Large intestine (tissue), 3 donors: ENCODE measurements at regions not wholly inside any gene's neighbourhood (a gene's known extent, or its start where the extent isn't known, plus 50 kb on each side); places are given as distances from the start of the nearest gene placed in this dataset.
"Not testable (repeated sequence)": the region's sequence is repeated elsewhere in the genome, so short reads cannot be mapped to it uniquely, and the experiment has no call there.

Experiments used
- DNase-seq, 2 donors: peaks; one replicate each; pipeline versions ENCODE4 v3.0.0 to v3.0.0-alpha.2; 2013
- H3K27ac ChIP-seq: one replicate; pipeline ENCODE4 v1.5.1; 2013; ENCODE audit warnings: low read length
- H3K27me3 ChIP-seq: 2 replicates; pipeline ENCODE4 v1.6.1; 2013; ENCODE audit warnings: low read length; ENCODE audit not compliant: control insufficient read depth, insufficient read depth
- H3K36me3 ChIP-seq: 2 replicates; pipeline ENCODE4 v1.6.1; 2013; ENCODE audit warnings: low read length; ENCODE audit not compliant: control insufficient read depth, insufficient read depth
- H3K4me1 ChIP-seq: one replicate; pipeline ENCODE4 v1.6.1; 2013; ENCODE audit warnings: low read length; ENCODE audit not compliant: control insufficient read depth, insufficient read depth
- H3K4me3 ChIP-seq: one replicate; pipeline ENCODE4 v1.5.1; 2013; ENCODE audit warnings: low read length
- H3K9me3 ChIP-seq: one replicate; pipeline ENCODE4 v1.6.1; 2013; ENCODE audit warnings: mild to moderate bottlenecking, low read depth, low read length, moderate library complexity; ENCODE audit not compliant: control insufficient read depth
- WGBS: methylation state at CpG from one replicate; pipeline ENCODE4 v1.1.5; 2013; ENCODE audit warnings: low lambda C conversion rate; ENCODE audit not compliant: insufficient coverage; 5-methylcytosine and 5-hydroxymethylcytosine counted together

GRCh38 chr2:131828633-131829455, 301.2 kb downstream of the CCDC74A start:
- no CpG with 5 or more reads among the region's 72 CpGs for WGBS
- not testable (repeated sequence) for H3K36me3 ChIP-seq, H3K27me3 ChIP-seq, H3K27ac ChIP-seq, H3K4me1 ChIP-seq, H3K4me3 ChIP-seq, DNase-seq
- H3K9me3 ChIP-seq = peaks cover 25% of the 10 kb centered on the region

GRCh38 chr2:131829456-131830241, 302.0 kb downstream of the CCDC74A start:
- H3K27me3 ChIP-seq, H3K27ac ChIP-seq, H3K4me3 ChIP-seq, DNase-seq, H3K36me3 ChIP-seq, H3K4me1 ChIP-seq: not testable (repeated sequence)
- WGBS = no CpG with 5 or more reads among the region's 101 CpGs
- H3K9me3 ChIP-seq = peaks cover 25% of the 10 kb centered on the region

DNA sequence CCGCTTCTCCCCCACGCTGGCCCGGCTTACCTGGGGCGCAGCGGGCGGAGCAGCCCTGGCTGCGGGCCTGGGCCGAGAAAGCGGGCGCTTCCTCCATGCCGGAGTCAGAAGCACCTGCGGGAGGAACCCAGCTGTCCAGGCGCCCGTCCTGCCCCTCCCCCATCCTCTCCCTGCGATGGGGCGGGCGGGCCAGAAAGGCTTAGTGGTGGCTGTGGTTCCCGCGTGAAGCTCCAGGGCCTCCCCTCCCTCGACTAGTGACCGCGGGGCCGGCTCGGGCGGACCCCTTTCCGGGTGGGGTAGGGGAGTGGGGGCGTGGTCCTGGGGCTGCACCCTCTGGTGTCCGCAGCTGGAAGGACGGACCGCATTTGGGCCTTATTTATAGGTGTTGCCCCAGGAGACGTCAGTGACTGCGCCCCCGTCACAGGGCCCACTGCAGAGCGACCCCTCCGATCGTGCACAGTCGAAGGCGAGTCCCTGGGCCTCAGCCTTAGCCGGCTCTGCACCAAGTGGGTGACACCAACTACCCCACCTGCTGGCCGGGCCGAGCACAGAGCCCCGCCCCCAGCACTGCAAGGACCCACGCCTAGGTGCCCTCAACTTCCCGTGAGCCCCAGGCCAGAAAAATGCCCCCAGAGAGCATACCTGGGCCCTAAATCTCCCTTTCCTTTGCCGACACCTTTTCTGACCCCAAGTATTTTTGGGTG, 302.7 kb downstream of the CCDC74A start:
- H3K36me3 ChIP-seq, H3K27me3 ChIP-seq, H3K4me1 ChIP-seq, H3K27ac ChIP-seq, DNase-seq, H3K4me3 ChIP-seq: not testable (repeated sequence)
- WGBS = no CpG with 5 or more reads among the region's 45 CpGs
- peaks cover 25% of the 10 kb centered on the region for H3K9me3 ChIP-seq

DNA sequence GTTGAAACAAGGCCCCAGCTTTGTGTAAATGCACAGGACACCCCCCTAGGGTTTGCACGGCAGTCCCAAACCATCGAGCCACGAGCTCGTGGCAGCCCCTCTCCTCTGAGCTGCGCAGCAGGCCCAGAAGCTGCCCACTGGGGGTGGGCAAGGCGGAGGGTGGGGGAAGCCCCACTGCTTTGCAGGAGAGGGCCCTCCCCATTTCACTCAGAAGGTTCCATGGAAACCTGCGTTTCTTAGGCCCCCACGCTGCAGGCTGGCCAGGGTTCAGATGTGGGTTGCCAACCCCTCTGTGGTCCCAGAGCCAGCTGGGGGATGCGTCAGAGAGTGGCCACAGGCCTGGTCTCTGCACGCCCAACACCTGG, 303.2 kb downstream of the CCDC74A start:
- H3K36me3 ChIP-seq, H3K4me1 ChIP-seq, H3K4me3 ChIP-seq, DNase-seq, H3K27me3 ChIP-seq, H3K27ac ChIP-seq: not testable (repeated sequence)
- WGBS = no CpG with 5 or more reads among the region's 10 CpGs
- H3K9me3 ChIP-seq = peaks cover 25% of the 10 kb centered on the region

GRCh38 chr2:131831450-131832208, 303.9 kb downstream of the CCDC74A start:
- not testable (repeated sequence) for DNase-seq, H3K4me1 ChIP-seq, H3K27me3 ChIP-seq

DNA sequence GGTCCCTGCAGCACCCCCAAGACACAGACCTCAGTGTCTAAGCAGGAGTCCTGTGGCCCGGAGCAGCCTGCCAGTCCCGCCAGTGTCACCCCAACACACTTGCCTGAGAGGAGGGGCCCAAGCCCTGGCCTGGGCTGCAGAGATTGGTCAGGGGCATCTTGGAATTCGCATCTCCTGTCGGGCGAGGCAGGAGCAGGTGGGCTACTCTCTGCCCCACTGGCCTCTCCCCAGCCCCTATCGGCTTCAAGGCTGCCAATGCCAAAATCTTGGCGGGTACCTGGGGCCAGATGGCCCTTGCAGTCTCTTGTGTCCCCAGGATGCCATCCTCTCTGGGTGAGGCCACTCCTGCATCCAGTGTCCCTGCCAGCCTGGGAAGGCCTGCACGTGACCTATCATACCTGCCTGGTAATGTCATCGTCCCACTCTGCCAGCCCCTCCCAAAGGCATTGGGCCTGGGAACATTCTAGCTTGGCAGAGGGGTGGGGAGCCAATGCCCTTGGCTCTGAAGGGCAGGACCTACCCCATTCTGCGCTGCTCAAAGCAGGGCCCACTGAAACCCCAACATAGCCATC, 304.6 kb downstream of the CCDC74A start:
- not testable (repeated sequence) for DNase-seq, H3K36me3 ChIP-seq, H3K4me1 ChIP-seq, H3K27ac ChIP-seq, H3K27me3 ChIP-seq, H3K4me3 ChIP-seq
- no CpG with 5 or more reads among the region's 10 CpGs for WGBS
- peaks cover 25% of the 10 kb centered on the region for H3K9me3 ChIP-seq

More at GRCh38 chr2:131831450-131832208, 303.9 kb downstream of the CCDC74A start:
- no CpG with 5 or more reads among the region's 25 CpGs for WGBS
- H3K27ac ChIP-seq, H3K36me3 ChIP-seq, H3K4me3 ChIP-seq: not testable (repeated sequence)
- peaks cover 25% of the 10 kb centered on the region for H3K9me3 ChIP-seq

- peaks cover 18% of the 10 kb centered on the region for H3K9me3 ChIP-seq
- H3K4me3 ChIP-seq, H3K4me1 ChIP-seq, H3K36me3 ChIP-seq, DNase-seq, H3K27me3 ChIP-seq, H3K27ac ChIP-seq: not testable (repeated sequence)
- WGBS = no CpG with 5 or more reads among the region's 4 CpGs
Measured at GRCh38 chr2:131832917-131833316, 305.2 kb downstream of the CCDC74A start.

DNA sequence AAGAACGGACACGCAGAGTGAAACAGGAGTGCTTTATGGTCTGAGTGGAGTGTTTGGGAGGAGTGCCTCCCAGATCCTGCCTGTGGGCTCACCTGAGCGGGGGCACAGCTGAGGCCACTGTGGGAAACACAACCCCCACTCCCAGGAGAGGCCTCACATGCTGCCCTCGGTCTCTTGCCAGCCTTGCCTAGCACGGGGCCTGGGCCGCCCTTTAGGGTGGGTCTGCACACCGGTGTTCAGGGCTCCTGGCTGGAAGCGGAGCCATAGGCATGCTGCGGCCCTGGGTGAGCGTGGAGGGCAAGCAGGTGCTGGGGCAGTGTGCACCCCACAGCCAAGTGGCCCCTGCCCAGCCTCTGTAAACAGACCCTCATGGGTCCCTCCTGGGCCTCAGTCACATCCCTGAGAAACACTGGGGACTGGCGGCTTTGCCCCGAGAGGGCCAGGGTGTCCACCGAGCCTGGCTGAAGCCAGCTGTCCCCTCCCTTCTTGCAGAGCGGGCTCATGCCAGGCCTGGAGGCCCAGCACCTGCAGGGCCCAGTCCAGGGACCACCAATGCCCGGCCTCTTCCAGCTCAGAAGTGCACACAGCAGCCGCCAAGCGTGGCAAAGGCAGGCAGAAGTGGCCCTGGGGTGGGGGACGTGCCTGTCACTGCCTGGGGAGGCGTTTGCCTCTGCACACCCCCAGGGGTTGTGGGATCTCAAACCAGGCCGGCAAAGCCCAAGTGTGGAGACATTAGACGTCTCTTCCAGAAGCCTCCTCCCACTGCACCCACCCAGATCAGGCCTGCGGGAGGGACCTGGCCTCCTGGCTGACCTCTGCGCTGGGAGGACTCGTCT, 305.9 kb downstream of the CCDC74A start:
- not testable (repeated sequence) for H3K4me1 ChIP-seq
- WGBS = no CpG with 5 or more reads among the region's 24 CpGs

GRCh38 chr2:131834203-131835020, 306.7 kb downstream of the CCDC74A start:
- no CpG with 5 or more reads among the region's 31 CpGs for WGBS
- H3K27me3 ChIP-seq, DNase-seq, H3K4me3 ChIP-seq, H3K27ac ChIP-seq, H3K4me1 ChIP-seq, H3K36me3 ChIP-seq, H3K9me3 ChIP-seq: not testable (repeated sequence)

More for the DNA sequence above, 305.9 kb downstream of the CCDC74A start:
- peaks cover 13% of the 10 kb centered on the region for H3K9me3 ChIP-seq
- not testable (repeated sequence) for H3K27me3 ChIP-seq, H3K36me3 ChIP-seq, H3K4me3 ChIP-seq, DNase-seq, H3K27ac ChIP-seq
